ENCODE measurements at regions not wholly inside any gene's neighbourhood (a gene's known extent, or its start where the extent isn't known, plus 50 kb on each side); places are given as distances from the start of the nearest gene placed in this dataset.
A peak's percentile ranks its signal among the peaks of the same experiment; 100 is the strongest.

DNA sequence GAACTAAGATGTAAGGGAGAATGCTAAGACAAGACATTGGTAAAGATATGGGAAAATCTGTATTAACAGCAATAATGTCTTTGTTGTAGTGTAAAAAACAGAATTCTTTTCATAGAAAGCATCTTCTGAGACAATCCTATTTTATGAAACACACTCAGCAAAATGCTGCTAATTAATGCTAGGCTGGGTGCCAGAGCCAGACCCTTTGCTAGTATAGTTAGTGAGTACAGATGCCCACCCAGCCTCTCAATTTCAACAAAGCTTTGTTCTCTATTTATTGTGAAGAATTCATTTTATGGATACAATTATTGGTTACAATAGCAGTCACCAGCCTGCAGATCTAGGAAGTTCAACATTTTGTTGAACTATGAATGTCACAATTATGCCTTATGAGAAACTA, 131.0 kb downstream of the SEM1 start:
- Histone ChIP-seq H3K9ac (replicated peaks; ENCODE audit: extremely low read depth, insufficient read depth, low read length) (no peak overlapping the region), H3K4me1 (ENCODE audit: control insufficient read depth, extremely low read depth, insufficient read depth, low read length) (no peaks in the 10 kb centered on the region), H3K36me3 (ENCODE audit: control insufficient read depth in 2 of 2, extremely low read depth in 1 of 2, insufficient read depth in 2 of 2, low read length in 2 of 2) (no peaks in the 10 kb centered on the region), H3K79me2 (ENCODE audit: control insufficient read depth, insufficient read depth, low read length) (no peaks in the 10 kb centered on the region), H3K27ac (ENCODE audit: insufficient read depth, low read depth, low read length) (no peak overlapping the region), H3K9me3 (replicated peaks; ENCODE audit: control insufficient read depth, insufficient read depth, low read length) (no peaks in the 10 kb centered on the region), H3K9me1 (replicated peaks; ENCODE audit: control insufficient read depth, extremely low read depth, insufficient read depth, low read length) (no peaks in the 10 kb centered on the region), H3K27me3 (ENCODE audit: control insufficient read depth in 2 of 2, insufficient read depth in 2 of 2, low read length in 2 of 2) (no peaks in the 10 kb centered on the region), H2AFZ (ENCODE audit: low read depth, low read length) (no peak overlapping the region), H4K20me1 (replicated peaks; ENCODE audit: control insufficient read depth, extremely low read depth, insufficient read depth, low read length) (no peaks in the 10 kb centered on the region), H3K4me2 (ENCODE audit: insufficient read depth, low read length) (no peak overlapping the region), H3K4me3 (replicated peaks in 1 of 3; ENCODE audit: insufficient read depth in 1 of 3, low read depth in 1 of 3, low read length in 3 of 3) (no peak overlapping the region)
- ChIA-PET CTCF (no interaction called here), POLR2A (no interaction called here)
- DNase-seq (ENCODE audit: low read depth, low spot score) = no peak
- BruUV-seq (replicated peaks) = no TSS peak
- peak; percentile 77 for FAIRE-seq
- intact Hi-C loops (cut with micrococcal nuclease) (no loop called here), dilution Hi-C loops (cut with MboI; ENCODE audit: extremely low pct_ligation_motif_present, low sequenced_read_pairs) (no loop called here)
- TF ChIP-seq POLR2A (IDR thresholded peaks at IDR 0.05; ENCODE audit: low read depth, low read length) = no peak
- TF ChIP-seq FOS (IDR thresholded peaks at IDR 0.05; ENCODE audit: borderline replicate concordance, insufficient read depth, low read length) = no peak
- no peak for TF ChIP-seq GATA2 (IDR thresholded peaks at IDR 0.05; ENCODE audit: insufficient read depth, insufficient read length, low read depth, low read length)
- TF ChIP-seq, protein P1, sequence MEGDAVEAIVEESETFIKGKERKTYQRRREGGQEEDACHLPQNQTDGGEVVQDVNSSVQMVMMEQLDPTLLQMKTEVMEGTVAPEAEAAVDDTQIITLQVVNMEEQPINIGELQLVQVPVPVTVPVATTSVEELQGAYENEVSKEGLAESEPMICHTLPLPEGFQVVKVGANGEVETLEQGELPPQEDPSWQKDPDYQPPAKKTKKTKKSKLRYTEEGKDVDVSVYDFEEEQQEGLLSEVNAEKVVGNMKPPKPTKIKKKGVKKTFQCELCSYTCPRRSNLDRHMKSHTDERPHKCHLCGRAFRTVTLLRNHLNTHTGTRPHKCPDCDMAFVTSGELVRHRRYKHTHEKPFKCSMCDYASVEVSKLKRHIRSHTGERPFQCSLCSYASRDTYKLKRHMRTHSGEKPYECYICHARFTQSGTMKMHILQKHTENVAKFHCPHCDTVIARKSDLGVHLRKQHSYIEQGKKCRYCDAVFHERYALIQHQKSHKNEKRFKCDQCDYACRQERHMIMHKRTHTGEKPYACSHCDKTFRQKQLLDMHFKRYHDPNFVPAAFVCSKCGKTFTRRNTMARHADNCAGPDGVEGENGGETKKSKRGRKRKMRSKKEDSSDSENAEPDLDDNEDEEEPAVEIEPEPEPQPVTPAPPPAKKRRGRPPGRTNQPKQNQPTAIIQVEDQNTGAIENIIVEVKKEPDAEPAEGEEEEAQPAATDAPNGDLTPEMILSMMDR (IDR thresholded peaks at IDR 0.05; ENCODE audit: extremely low read depth in 1 of 2, insufficient read depth in 1 of 2, low read depth in 1 of 2, low read length in 2 of 2) = no peak
- TF ChIP-seq, protein P2, sequence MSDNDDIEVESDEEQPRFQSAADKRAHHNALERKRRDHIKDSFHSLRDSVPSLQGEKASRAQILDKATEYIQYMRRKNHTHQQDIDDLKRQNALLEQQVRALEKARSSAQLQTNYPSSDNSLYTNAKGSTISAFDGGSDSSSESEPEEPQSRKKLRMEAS (IDR thresholded peaks at IDR 0.05; ENCODE audit: insufficient read depth, insufficient read length) = no peak
- TF ChIP-seq EZH2 (IDR thresholded peaks at IDR 0.05; ENCODE audit: borderline replicate concordance, low read depth, low read length, severe bottlenecking) = no peak
- no peak for TF ChIP-seq MYC (IDR thresholded peaks at IDR 0.05; ENCODE audit: low read depth, low read length)
- TF ChIP-seq POLR2AphosphoS5 (IDR thresholded peaks at IDR 0.05; ENCODE audit: insufficient read depth, low read depth, low read length) = no peak
- no peak for TF ChIP-seq JUN (IDR thresholded peaks at IDR 0.05; ENCODE audit: borderline replicate concordance, insufficient read depth, insufficient read length, low read depth)
